ENCODE measurements at regions not wholly inside any gene's neighbourhood (a gene's known extent, or its start where the extent isn't known, plus 50 kb on each side); places are given as distances from the start of the nearest gene placed in this dataset.

DNA sequence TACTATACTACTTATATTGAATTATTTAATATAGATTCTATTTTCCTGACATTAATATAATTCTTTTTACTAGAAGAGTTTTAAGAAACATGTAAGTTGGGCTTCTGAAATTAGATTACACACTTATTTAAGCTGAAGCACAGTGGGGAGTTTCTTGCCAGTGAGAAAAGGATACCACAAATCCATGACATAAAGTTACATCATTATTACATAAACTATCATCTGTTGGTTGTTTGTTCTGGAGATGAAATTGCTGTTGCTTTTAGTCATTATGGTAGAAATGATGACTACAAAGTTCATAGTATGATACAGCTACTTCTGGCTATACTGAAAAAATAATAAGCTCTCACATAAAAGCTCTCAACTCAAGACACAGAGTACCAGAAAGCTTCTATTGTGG, 880.4 kb downstream of the PCDH18 start:
- H3K4me1 ChIP-seq = 0 out of 3 replicates have a peak, but pooled peaks cover 3% of the 10 kb centered on the region
- no peak for DNase-seq (ENCODE audit: low read depth in 1 of 2, low spot score in 1 of 2)
- H3K4me2 ChIP-seq = no peak overlapping the region
- no peak overlapping the region for H3K27ac ChIP-seq
- ATAC-seq = no peak
- no peak overlapping the region for H3K4me3 ChIP-seq
- ChIA-PET CTCF (no interaction called here), POLR2A (interaction anchor here (0.5 kb wide), 1 partner anchor 1177 kb away, joined by 4 read pairs; no protein-coding TSS in a partner anchor)
- FAIRE-seq = no peak
- H3K9me3 ChIP-seq = no peaks in the 10 kb centered on the region
- TF ChIP-seq TP53 (CRISPR knock-in tag; IDR thresholded peaks at IDR 0.05) = no peak
- TF ChIP-seq, protein P1, sequence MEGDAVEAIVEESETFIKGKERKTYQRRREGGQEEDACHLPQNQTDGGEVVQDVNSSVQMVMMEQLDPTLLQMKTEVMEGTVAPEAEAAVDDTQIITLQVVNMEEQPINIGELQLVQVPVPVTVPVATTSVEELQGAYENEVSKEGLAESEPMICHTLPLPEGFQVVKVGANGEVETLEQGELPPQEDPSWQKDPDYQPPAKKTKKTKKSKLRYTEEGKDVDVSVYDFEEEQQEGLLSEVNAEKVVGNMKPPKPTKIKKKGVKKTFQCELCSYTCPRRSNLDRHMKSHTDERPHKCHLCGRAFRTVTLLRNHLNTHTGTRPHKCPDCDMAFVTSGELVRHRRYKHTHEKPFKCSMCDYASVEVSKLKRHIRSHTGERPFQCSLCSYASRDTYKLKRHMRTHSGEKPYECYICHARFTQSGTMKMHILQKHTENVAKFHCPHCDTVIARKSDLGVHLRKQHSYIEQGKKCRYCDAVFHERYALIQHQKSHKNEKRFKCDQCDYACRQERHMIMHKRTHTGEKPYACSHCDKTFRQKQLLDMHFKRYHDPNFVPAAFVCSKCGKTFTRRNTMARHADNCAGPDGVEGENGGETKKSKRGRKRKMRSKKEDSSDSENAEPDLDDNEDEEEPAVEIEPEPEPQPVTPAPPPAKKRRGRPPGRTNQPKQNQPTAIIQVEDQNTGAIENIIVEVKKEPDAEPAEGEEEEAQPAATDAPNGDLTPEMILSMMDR (IDR thresholded peaks at IDR 0.05) = no peak
- TF ChIP-seq GATA3 (IDR thresholded peaks at IDR 0.05; ENCODE audit: borderline replicate concordance) = no peak
- no peak for TF ChIP-seq RFX5 (IDR thresholded peaks at IDR 0.05)
- no peak for TF ChIP-seq FOSL2 (IDR thresholded peaks at IDR 0.05)
- TF ChIP-seq FOSL2 (CRISPR knock-in tag; IDR thresholded peaks at IDR 0.05) = no peak
- no peak for TF ChIP-seq RARB (CRISPR knock-in tag; IDR thresholded peaks at IDR 0.05)
- TF ChIP-seq CHD4 (IDR thresholded peaks at IDR 0.05; ENCODE audit: borderline replicate concordance) = no peak
- TF ChIP-seq POLR2AphosphoS2 (conservative IDR thresholded peaks at IDR 0.05; ENCODE audit: low read length) = no peak
- TF ChIP-seq ZSCAN20 (CRISPR knock-in tag; IDR thresholded peaks at IDR 0.05) = no peak
- TF ChIP-seq HOXB13 (CRISPR knock-in tag; IDR thresholded peaks at IDR 0.05; ENCODE audit: low read depth) = no peak
- TF ChIP-seq ESRRA (IDR thresholded peaks at IDR 0.05; ENCODE audit: borderline replicate concordance, low read length) = no peak
- no peak for TF ChIP-seq BHLHE40 (IDR thresholded peaks at IDR 0.05; ENCODE audit: low read depth, low read length)
- no peak for TF ChIP-seq EP300 (IDR thresholded peaks at IDR 0.05)
- TF ChIP-seq SREBF2 (IDR thresholded peaks at IDR 0.05) = no peak
- TF ChIP-seq NPAS2 (CRISPR knock-in tag; IDR thresholded peaks at IDR 0.05; ENCODE audit: borderline replicate concordance) = no peak
- no peak for TF ChIP-seq TFCP2L1 (CRISPR knock-in tag; IDR thresholded peaks at IDR 0.05)
- TF ChIP-seq, protein P2, sequence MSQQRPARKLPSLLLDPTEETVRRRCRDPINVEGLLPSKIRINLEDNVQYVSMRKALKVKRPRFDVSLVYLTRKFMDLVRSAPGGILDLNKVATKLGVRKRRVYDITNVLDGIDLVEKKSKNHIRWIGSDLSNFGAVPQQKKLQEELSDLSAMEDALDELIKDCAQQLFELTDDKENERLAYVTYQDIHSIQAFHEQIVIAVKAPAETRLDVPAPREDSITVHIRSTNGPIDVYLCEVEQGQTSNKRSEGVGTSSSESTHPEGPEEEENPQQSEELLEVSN (IDR thresholded peaks at IDR 0.05; ENCODE audit: borderline replicate concordance, low read depth) = no peak
- TF ChIP-seq, protein P3, sequence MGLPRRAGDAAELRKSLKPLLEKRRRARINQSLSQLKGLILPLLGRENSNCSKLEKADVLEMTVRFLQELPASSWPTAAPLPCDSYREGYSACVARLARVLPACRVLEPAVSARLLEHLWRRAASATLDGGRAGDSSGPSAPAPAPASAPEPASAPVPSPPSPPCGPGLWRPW (IDR thresholded peaks at IDR 0.05) = no peak
- no peak for TF ChIP-seq ZFP36 (IDR thresholded peaks at IDR 0.05; ENCODE audit: borderline replicate concordance, partially characterized antibody)

DNA sequence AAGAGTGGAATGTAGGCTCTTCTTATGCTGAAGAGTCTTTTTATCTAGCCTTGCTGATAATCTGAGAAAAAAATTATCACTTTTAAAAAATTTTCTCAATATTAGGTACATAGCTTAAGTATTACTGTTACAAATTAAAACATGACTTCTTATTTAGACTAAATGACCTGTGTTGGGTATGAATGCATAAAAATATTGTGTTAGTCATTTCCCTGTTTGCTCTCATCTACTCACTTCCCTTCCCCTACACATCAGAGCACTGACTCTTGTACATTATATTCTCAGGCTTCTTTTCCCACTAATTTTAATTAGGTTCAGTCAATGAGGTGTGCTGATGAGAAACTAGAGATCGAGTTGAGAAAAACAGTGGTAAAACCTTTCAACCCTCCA, 881.0 kb downstream of the PCDH18 start:
- ATAC-seq = no peak
- TF ChIP-seq ESRRA (IDR thresholded peaks at IDR 0.05; ENCODE audit: borderline replicate concordance, low read length) (no peak), RARB (CRISPR knock-in tag; IDR thresholded peaks at IDR 0.05) (no peak), RFX5 (IDR thresholded peaks at IDR 0.05) (no peak), FOSL2 (IDR thresholded peaks at IDR 0.05) (no peak), FOSL2 (CRISPR knock-in tag; IDR thresholded peaks at IDR 0.05) (no peak)
- TF ChIP-seq, protein P1 (IDR thresholded peaks at IDR 0.05) = no peak
- TF ChIP-seq, protein P4, sequence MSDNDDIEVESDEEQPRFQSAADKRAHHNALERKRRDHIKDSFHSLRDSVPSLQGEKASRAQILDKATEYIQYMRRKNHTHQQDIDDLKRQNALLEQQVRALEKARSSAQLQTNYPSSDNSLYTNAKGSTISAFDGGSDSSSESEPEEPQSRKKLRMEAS (IDR thresholded peaks at IDR 0.05) = no peak

More for the DNA sequence above, 881.0 kb downstream of the PCDH18 start:
- H3K4me3 ChIP-seq = no peak overlapping the region
- ChIA-PET POLR2A (no interaction called here), CTCF (no interaction called here)
- no peak for DNase-seq (ENCODE audit: low read depth in 1 of 2, low spot score in 1 of 2)
- H3K27ac ChIP-seq = no peak overlapping the region
- WGBS (ENCODE audit: missing lambda C conversion rate) = 0% methylated on average over 1 of the region's 1 CpG
- no peak overlapping the region for H3K4me2 ChIP-seq
- H3K9me3 ChIP-seq = no peaks in the 10 kb centered on the region
- no peak for FAIRE-seq
- 0 out of 3 replicates have a peak, but pooled peaks cover 3% of the 10 kb centered on the region for H3K4me1 ChIP-seq

All from A549 (cell line).